ENCODE measurements at regions not wholly inside any gene's neighbourhood (a gene's known extent, or its start where the extent isn't known, plus 50 kb on each side); places are given as distances from the start of the nearest gene placed in this dataset.

- DNase-seq (ENCODE audit: low spot score), result no peak
Observed at GRCh38 chr20:52490711-52491430, 299.3 kb upstream of the ZFP64 start.

GRCh38 chr20:52484438-52484837 is 292.9 kb upstream of the ZFP64 start:
- no peak for DNase-seq (ENCODE audit: low spot score)

GRCh38 chr20:52483382-52483781 is 291.8 kb upstream of the ZFP64 start:
- no peak for DNase-seq (ENCODE audit: low spot score)

- no peak for DNase-seq (ENCODE audit: low spot score)
Observed at GRCh38 chr20:52482044-52482443, 290.5 kb upstream of the ZFP64 start.

- no peak for DNase-seq (ENCODE audit: low spot score)
Observed at GRCh38 chr20:52481443-52481842, 289.9 kb upstream of the ZFP64 start.

- DNase-seq (ENCODE audit: low spot score), result no peak
Observed at GRCh38 chr20:52476074-52476750, 284.6 kb upstream of the ZFP64 start.

- no peak for DNase-seq (ENCODE audit: low spot score)
Observed at GRCh38 chr20:52473186-52473585, 281.6 kb upstream of the ZFP64 start.

- no peak for DNase-seq (ENCODE audit: low spot score)
Observed at GRCh38 chr20:52470561-52470960, 279.0 kb upstream of the ZFP64 start.

- DNase-seq (ENCODE audit: low spot score), result no peak
Observed at GRCh38 chr20:52469128-52469527, 277.5 kb upstream of the ZFP64 start.

- no peak for DNase-seq (ENCODE audit: low spot score)
Observed at GRCh38 chr20:52465991-52466390, 274.4 kb upstream of the ZFP64 start.

GRCh38 chr20:52461582-52461981 is 270.0 kb upstream of the ZFP64 start:
- no peak for DNase-seq (ENCODE audit: low spot score)

- no peak for DNase-seq (ENCODE audit: low spot score)
Observed at GRCh38 chr20:52459150-52459549, 267.6 kb upstream of the ZFP64 start.

GRCh38 chr20:52457826-52458225 is 266.2 kb upstream of the ZFP64 start:
- no peak for DNase-seq (ENCODE audit: low spot score)

- DNase-seq (ENCODE audit: low spot score), result no peak
Observed at GRCh38 chr20:52454660-52455059, 263.1 kb upstream of the ZFP64 start.

GRCh38 chr20:52448513-52449232 is 257.1 kb upstream of the ZFP64 start:
- no peak for DNase-seq (ENCODE audit: low spot score)

- no peak for DNase-seq (ENCODE audit: low spot score)
Observed at GRCh38 chr20:52447225-52447551, 255.6 kb upstream of the ZFP64 start.

GRCh38 chr20:52446421-52447224 is 255.0 kb upstream of the ZFP64 start:
- DNase-seq (ENCODE audit: low spot score), result no peak

- no peak for DNase-seq (ENCODE audit: low spot score)
Observed at GRCh38 chr20:52444455-52444854, 252.9 kb upstream of the ZFP64 start.

- DNase-seq (ENCODE audit: low spot score), result no peak
Observed at GRCh38 chr20:52443874-52444273, 252.3 kb upstream of the ZFP64 start.

GRCh38 chr20:52441710-52442109 is 250.1 kb upstream of the ZFP64 start:
- DNase-seq (ENCODE audit: low spot score), result no peak

GRCh38 chr20:52439375-52439774 is 247.8 kb upstream of the ZFP64 start:
- DNase-seq (ENCODE audit: low spot score), result no peak

- DNase-seq (ENCODE audit: low spot score), result no peak
Observed at GRCh38 chr20:52438326-52438963, 246.9 kb upstream of the ZFP64 start.

All from hematopoietic multipotent progenitor cell treated with erythropoietin and hydrocortisone succinate and interleukin-3 and kit ligand, for 17 days (in vitro differentiated cells).